SK-N-MC (cell line): ENCODE measurements at regions not wholly inside any gene's neighbourhood (a gene's known extent, or its start where the extent isn't known, plus 50 kb on each side); places are given as distances from the start of the nearest gene placed in this dataset.

Source experiments
- DNase-seq: peaks from one replicate; pipeline ENCODE4 v3.0.0-alpha.2; 2011; ENCODE audit warnings: low read depth, low spot score
- H3K27ac ChIP-seq: fragments of 200-600 bp; sonication (generic); 2 replicates; pipeline ENCODE4 v1.5.1; 2016; ENCODE audit warnings: mixed run types
- H3K36me3 ChIP-seq: fragments of 200-600 bp; sonication (generic); 2 replicates; pipeline ENCODE4 v1.6.1; 2017; ENCODE audit warnings: antibody characterized with exemption, low read length, mixed read lengths; ENCODE audit not compliant: insufficient read depth
- H3K4me3 ChIP-seq: fragments of 200-600 bp; sonication (generic); 2 replicates; pipeline ENCODE4 v1.5.1; 2016
- H3K9ac ChIP-seq: fragments of 200-600 bp; sonication (generic); 2 replicates; pipeline ENCODE4 v1.8.0; 2017; ENCODE audit warnings: mixed run types, mixed read lengths; ENCODE audit not compliant: insufficient read length
- H3K9me3 ChIP-seq: fragments of 200-600 bp; sonication (generic); 2 replicates; pipeline ENCODE4 v1.6.1; 2017; ENCODE audit warnings: low read depth, mild to moderate bottlenecking, antibody characterized with exemption, low read length, moderate library complexity, mixed read lengths
- EZH2 ChIP-seq: fragments of 200-600 bp; sonication (generic); IDR thresholded peaks from one replicate; pipeline ENCODE4 v1.6.1; 2017; ENCODE audit warnings: antibody characterized with exemption
- FOXP2 ChIP-seq: optimal IDR thresholded peaks from 2 replicates; pipeline ENCODE3; 2011; ENCODE audit warnings: mild to moderate bottlenecking, moderate library complexity; ENCODE audit not compliant: insufficient read depth; ENCODE audit errors: extremely low read length, control extremely low read depth
- POLR2AphosphoS5 ChIP-seq: IDR thresholded peaks from 2 replicates; pipeline ENCODE4 v1.6.1; 2012; ENCODE audit warnings: mild to moderate bottlenecking, low read depth, low read length, borderline replicate concordance

GRCh38 chr7:31171216-31171785 is 119.2 kb downstream of the ADCYAP1R1 start:
- DNase-seq: no peak
- H3K36me3 ChIP-seq: no peaks in the 10 kb centered on the region
- no peak overlapping the region for H3K27ac ChIP-seq
- H3K9ac ChIP-seq: no peak overlapping the region
- no peak for TF ChIP-seq FOXP2
- no peak for TF ChIP-seq POLR2AphosphoS5
- TF ChIP-seq EZH2: no peak
- H3K4me3 ChIP-seq: no peak overlapping the region
- no peaks in the 10 kb centered on the region for H3K9me3 ChIP-seq
